ENCODE measurements at regions not wholly inside any gene's neighbourhood (a gene's known extent, or its start where the extent isn't known, plus 50 kb on each side); places are given as distances from the start of the nearest gene placed in this dataset.

DNA sequence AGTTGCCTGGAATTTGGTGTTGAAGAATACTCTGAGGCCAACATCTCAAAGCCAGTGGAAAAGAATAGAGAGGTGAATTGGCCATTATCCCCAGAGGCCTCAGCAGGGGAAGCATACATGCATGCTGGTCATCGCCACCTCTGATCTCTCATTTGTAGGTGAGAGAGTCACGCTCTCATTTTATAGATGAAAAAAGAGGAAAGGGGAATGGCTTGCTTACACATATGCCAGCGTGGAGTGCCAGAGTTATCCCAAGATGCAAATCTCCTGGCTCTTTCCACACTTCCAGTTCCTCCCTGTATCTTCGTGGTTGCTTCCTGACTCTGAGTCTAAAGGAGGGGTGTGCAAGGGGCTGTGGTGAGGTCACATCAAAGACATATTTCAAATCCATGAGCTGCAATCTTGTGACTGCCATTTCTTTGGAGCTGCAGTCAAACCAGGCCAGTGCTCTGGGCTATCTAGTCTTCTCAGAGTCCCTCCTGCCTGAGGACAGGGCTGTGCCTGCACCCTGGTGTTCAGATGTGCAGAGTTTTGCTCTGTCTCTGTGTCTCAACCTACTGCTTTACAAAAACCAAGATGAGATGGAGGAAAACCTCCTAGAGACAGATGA, 324.7 kb downstream of the MYCN start:
- peak; percentile 24 for DNase-seq

- no peak for DNase-seq
These were observed 324.1 kb downstream of the MYCN start for GRCh38 chr2:16264491-16264890.

- peak; percentile 29 for DNase-seq
These were observed 323.0 kb downstream of the MYCN start for GRCh38 chr2:16263241-16263890.

DNA sequence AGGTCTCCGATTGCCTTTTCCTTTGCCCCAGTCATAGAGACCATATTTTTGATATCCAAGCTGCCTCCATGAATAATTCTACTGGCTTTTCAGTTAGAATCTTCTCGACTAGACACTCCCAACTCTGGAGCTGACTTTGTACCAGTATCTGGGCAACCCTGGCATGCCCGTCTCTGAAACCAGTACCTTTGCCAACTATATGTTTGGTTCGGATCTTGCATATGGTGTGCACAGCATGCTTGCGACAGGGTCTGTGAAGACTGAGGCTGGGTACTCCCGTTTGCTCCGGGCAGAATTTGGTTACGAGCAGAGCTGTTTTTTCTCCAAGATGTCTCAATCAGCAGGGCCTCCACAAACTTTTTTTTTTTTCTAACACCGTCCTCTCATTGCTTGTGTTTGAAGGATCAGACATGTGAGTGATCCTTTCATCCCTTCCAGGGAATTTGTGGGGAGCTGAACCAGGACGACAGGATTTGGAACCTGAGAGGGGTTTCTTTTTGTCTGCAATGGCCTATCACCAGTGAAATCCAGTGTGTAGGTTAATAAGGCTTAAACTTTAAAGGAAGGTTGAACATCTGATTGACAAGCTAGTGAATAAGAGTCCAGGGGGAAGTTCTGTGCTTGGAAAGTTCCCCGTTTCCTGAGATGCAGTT, 322.3 kb downstream of the MYCN start:
- DNase-seq, result peak; percentile 27

DNA sequence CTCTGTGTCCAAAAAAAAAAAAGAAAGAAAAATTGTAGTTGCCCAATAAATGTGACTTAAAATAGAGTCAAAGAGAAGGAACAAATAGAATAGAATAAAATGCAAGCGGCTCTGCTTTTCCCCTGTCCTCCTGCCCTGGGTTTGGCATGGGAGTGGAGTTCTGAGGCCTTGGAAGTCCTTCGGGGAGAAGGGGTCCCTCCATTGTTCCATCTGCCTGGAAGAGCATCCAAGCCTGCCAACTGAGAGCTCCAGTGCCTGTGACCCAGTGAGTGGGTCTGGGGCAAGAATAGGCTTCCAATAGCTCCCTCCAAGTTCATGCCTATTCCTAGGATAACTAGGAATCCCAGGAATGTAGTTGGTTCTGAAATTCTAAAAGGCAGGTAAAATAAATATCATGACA, 321.4 kb downstream of the MYCN start:
- DNase-seq, result peak; percentile 12

GRCh38 chr2:16261071-16261470, 320.7 kb downstream of the MYCN start:
- DNase-seq, result peak; percentile 15

DNA sequence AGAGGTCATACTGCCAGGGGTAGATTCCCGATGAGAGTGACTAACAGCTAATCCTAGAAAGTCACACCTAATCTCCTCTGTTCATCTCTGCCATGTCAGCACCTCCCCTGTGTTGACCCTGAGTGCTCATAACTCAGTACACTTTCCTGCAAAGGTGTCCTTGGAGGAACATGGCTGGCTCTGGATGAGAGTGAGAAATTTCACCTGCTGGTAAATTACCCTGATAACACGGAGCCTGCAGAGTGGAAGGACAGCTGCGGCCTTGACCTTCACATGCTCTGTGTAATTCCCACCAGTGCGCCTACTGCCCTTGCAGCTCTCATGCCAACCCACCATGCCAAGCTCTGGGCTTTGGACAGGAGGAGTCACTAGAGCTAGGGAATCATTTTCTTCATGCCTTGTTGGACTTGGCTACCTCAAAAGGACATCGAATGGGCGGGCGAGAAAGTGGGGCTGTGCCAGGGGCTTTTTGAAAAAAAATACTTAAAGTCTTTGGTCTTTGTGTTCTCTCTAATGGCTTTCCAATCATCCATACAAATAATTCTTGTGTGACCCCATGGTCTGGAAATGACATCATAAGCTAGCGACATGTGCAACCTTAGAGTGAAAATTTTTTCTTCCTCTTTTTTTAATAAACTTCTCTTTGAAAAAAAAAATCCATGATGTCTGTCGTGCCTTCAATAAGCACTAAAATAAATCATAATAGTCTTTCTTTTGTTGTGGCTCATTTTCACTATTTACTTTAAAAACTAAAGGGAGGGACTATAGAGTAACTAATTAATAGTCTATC, 319.9 kb downstream of the MYCN start:
- peak; percentile 32 for DNase-seq

DNA sequence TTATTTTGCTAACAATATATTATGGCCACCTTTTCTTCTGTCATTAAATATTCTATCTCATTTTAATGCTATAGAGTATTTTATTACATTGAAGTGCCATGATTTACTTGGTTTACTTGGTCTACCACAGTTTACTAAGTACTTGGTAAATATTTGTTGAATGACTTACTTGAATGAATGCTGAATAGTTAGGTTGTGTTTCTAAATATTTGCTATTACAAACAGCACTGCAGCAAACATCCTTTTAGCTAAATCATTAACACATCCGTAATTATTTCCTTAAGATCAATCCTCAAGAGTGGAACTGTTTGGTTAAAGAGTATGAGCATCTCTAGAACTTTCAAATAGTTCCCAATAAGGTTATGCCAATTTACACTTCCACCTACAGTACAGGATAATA, 318.7 kb downstream of the MYCN start:
- no peak for DNase-seq

GRCh38 chr2:16258350-16258749, 318.0 kb downstream of the MYCN start:
- peak; percentile 6 for DNase-seq

DNA sequence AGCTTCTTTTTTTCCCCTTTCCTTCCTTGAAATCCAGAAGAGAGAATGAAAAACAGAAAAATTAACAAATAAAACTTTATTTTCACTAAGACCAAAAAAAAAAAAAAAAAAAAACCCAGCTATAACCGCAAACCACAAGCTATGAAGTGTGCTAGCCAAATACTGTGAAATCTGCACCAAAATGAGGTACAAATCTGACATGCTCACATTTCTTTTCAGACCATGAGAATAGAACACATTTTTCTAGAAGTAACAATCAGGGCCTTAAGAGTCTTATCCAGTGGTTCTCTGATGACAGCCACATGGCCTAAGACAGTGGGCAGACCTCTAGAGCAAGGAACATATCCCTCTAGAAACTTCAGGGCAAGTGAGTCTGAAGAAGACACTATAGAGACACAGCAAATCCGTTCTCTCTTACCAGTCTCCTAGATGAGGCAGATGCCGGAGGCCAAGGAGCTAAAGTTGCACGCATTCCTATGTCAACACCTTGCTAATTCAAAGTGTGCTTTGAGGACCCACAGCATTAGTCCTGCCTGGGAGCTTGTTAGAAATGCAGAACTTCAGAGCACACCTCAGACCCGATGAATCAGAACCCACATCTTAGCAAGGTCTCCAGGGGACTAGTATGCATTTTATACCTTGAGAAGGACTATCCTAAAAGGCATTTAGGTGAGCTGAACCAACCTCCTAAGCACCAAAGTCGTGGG, 317.1 kb downstream of the MYCN start:
- peak; percentile 48 for DNase-seq

GRCh38 chr2:16256601-16257321, 316.4 kb downstream of the MYCN start:
- peak; percentile 10 for DNase-seq

GRCh38 chr2:16255120-16255519, 314.8 kb downstream of the MYCN start:
- DNase-seq, result no peak

DNA sequence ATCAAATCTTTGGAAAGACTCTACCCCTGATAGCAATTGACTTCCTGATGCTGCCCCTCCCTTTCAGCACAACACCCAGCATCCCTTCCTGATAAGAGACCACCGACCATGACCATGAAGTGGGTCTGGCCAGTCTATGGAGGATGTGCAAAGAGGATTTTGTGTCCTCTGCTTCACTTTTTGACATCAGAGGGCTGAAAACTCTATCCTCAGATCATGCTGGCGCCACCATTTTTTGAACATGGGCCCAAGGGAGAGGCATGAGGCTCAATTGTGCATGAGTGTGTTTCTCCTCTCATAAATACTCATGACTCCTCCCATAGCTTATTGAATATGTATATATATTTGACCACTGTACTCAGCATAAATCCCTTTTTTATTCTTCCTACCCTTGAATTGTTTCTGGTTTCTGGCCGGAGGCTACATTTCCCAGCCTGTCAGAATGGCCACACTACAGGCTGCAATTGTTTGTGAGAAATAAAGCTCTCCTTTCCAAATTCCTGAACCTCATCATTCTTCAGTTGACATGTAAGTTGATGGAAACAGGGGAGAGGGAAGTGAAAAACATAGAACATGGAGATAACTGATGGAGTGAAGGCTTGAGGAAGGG, 314.1 kb downstream of the MYCN start:
- peak; percentile 20 for DNase-seq

GRCh38 chr2:16253291-16253690, 312.9 kb downstream of the MYCN start:
- DNase-seq, result peak; percentile 29

DNA sequence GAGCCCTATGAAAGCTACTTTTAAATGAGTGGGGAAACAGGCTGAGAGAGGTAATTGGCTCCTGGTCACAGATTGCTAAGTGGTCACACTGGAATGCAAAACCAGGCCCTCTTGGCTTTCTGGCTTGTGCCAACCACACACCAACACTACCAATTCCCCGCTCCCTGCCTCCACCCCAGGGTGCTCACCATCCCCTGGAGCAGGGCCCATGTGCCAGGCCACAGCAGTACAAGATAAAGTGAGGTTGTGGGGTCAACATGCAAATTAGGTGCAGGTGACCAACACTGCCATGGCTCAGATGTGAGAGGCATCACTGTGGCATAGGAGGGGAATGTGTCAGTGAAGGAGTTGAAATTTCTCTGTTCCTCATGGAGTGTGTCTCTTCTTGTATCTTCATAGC, 312.5 kb downstream of the MYCN start:
- DNase-seq, result peak; percentile 24

GRCh38 chr2:16252251-16252650, 311.9 kb downstream of the MYCN start:
- peak; percentile 60 for DNase-seq

GRCh38 chr2:16251511-16252225, 311.3 kb downstream of the MYCN start:
- peak; percentile 61 for DNase-seq

DNA sequence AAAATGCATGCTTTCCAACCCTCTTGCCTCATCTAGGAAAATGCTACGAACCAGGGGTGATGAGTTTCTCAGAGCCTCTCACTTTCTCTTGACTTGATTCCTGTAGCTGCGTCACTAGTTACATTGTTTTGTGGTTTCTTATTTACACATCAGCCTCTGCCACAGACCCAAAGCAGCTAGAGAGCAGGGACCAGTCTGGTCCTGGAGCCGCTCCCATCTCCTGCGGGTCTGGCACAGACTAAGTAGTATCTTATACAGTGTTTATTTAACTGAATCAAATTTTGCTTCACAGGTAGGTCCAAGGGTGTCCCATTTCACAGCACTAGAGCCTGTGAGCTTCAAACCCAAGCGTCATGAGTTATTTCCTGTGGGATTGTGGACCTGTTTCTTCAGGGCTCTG, 310.5 kb downstream of the MYCN start:
- DNase-seq, result peak; percentile 29

- DNase-seq, result peak; percentile 43
These were observed 310.1 kb downstream of the MYCN start for GRCh38 chr2:16250466-16250865.

DNA sequence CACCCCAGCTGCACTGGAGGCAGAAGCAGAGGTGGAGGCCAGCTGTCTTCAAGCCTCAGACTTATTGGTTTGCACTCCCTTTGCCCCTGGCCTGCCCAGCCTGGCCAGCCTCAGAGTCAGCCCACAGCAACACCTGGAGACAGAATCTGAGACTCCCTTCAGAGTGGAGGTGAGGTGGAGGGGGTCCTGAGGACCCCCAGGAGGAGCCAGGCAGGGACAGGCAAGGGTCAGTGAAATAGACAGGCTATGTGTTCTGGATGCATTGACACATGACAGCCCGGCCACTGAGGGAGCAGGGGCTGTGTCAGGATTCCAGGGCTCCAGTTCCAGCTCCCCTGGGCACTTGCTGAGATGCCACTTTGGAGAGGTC, 309.7 kb downstream of the MYCN start:
- peak; percentile 43 for DNase-seq
